ENCODE measurements at regions not wholly inside any gene's neighbourhood (a gene's known extent, or its start where the extent isn't known, plus 50 kb on each side); places are given as distances from the start of the nearest gene placed in this dataset.

DNA sequence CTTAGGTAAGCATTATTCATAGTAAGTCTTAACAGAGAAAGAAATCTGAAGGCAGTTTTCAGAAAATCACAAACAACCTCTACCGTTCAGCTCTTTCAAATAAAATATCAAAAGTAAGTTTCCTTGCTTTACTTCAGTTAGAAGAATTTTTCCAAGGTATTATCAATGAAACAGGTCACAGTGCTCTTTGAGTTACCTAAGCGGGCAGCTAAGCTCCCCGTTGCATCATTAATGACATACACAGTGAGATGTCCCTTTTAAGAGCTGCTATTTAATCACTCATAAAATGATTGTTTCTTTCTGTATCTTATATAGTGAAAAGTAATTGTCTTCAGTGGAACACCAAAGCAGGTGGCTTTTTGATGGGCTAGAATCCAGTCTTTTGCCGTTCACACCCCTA is 86.2 kb upstream of the PIK3R1 start:
- Histone ChIP-seq H3K56ac (ENCODE audit: insufficient read length, low read depth, low read length) (no peak overlapping the region), H3K4ac (ENCODE audit: low read depth, low read length) (no peak overlapping the region), H3K23ac (ENCODE audit: insufficient read length, low read depth, low read length) (no peak overlapping the region), H3K18ac (ENCODE audit: insufficient read length, low read depth, low read length) (no peak overlapping the region), H3T11ph (ENCODE audit: low read length) (no peak overlapping the region), H3K23me2 (ENCODE audit: insufficient read length, low read depth, low read length, poor library complexity, severe bottlenecking) (no peaks in the 10 kb centered on the region), H3K79me2 (ENCODE audit: insufficient read depth, low read length) (no peaks in the 10 kb centered on the region), H3K9ac (ENCODE audit: extremely low read depth, insufficient read length, low read length) (no peak overlapping the region), H4K8ac (replicated peaks; ENCODE audit: insufficient read length, low read depth, low read length) (no peak overlapping the region), H2AFZ (ENCODE audit: low read length) (no peak overlapping the region), H2BK12ac (ENCODE audit: insufficient read length, low read depth, low read length) (no peak overlapping the region), H3K27ac (ENCODE audit: insufficient read length, low read depth, low read length) (no peak overlapping the region), H3K9me3 (ENCODE audit: control insufficient read depth, low read depth, low read length) (no peaks in the 10 kb centered on the region), H4K20me1 (ENCODE audit: control insufficient read depth, insufficient read depth, insufficient read length) (no peaks in the 10 kb centered on the region), H2BK120ac (ENCODE audit: low read depth, low read length, poor library complexity, severe bottlenecking) (no peak overlapping the region), H2BK5ac (ENCODE audit: insufficient read length, low read length) (no peak overlapping the region), H2BK15ac (ENCODE audit: low read depth, low read length) (no peak overlapping the region), H3K27me3 (ENCODE audit: insufficient read depth, low read length) (no peaks in the 10 kb centered on the region), H4K91ac (ENCODE audit: insufficient read length, low read depth, low read length) (no peak overlapping the region), H3K14ac (ENCODE audit: insufficient read depth, low read length) (no peak overlapping the region), H3K4me1 (ENCODE audit: insufficient read depth, low read length) (0 out of 2 replicates have a peak, but pooled peaks cover 2% of the 10 kb centered on the region), H2AK5ac (ENCODE audit: insufficient read length, low read length) (no peak overlapping the region), H3K4me2 (ENCODE audit: insufficient read depth, insufficient read length, low read length) (no peak overlapping the region), H2BK20ac (ENCODE audit: low read depth, low read length, poor library complexity, severe bottlenecking) (no peak overlapping the region), H4K5ac (ENCODE audit: insufficient read length, low read depth, low read length) (no peak overlapping the region), H3K79me1 (ENCODE audit: insufficient read depth, low read depth, low read length, poor library complexity, severe bottlenecking) (no peaks in the 10 kb centered on the region)
- Mint-ChIP-seq H3K4me1 (peaks cover 8 to 9% of the 10 kb centered on the region in 2 experiments), H3K36me3 (ENCODE audit: insufficient read depth in 1 of 3, low read depth in 3 of 3) (no peaks in the 10 kb centered on the region), H3K9me3 (no peaks in the 10 kb centered on the region), H3K27me3 (ENCODE audit: low read depth) (peaks cover 2% of the 10 kb centered on the region; the same call in 1 of the 2 replicates), H3K27ac (no peak overlapping the region), H3K4me3 (no peak overlapping the region)
- WGBS (ENCODE audit: extremely low coverage, insufficient read length, low lambda C conversion rate): no CpG with 5 or more reads among the region's 4 CpGs
- TF ChIP-seq, protein P1, sequence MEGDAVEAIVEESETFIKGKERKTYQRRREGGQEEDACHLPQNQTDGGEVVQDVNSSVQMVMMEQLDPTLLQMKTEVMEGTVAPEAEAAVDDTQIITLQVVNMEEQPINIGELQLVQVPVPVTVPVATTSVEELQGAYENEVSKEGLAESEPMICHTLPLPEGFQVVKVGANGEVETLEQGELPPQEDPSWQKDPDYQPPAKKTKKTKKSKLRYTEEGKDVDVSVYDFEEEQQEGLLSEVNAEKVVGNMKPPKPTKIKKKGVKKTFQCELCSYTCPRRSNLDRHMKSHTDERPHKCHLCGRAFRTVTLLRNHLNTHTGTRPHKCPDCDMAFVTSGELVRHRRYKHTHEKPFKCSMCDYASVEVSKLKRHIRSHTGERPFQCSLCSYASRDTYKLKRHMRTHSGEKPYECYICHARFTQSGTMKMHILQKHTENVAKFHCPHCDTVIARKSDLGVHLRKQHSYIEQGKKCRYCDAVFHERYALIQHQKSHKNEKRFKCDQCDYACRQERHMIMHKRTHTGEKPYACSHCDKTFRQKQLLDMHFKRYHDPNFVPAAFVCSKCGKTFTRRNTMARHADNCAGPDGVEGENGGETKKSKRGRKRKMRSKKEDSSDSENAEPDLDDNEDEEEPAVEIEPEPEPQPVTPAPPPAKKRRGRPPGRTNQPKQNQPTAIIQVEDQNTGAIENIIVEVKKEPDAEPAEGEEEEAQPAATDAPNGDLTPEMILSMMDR (conservative IDR thresholded peaks at IDR 0.05): no peak
- DNase-seq: no peak
